ENCODE measurements at regions not wholly inside any gene's neighbourhood (a gene's known extent, or its start where the extent isn't known, plus 50 kb on each side); places are given as distances from the start of the nearest gene placed in this dataset.

- no peaks in the 10 kb centered on the region for H3K9me3 Mint-ChIP-seq
- H3K36me3 Mint-ChIP-seq (ENCODE audit: insufficient read depth), result no peaks in the 10 kb centered on the region
- DNase-seq (no peak), ATAC-seq (no peak)
- H3K4me3 Mint-ChIP-seq, result no peak overlapping the region
- H3K4me1 Mint-ChIP-seq (ENCODE audit: low read depth), result no peaks in the 10 kb centered on the region
- H3K27me3 Mint-ChIP-seq (ENCODE audit: low read depth), result no peaks in the 10 kb centered on the region
Measured at GRCh38 chrX:130974323-130974722, 71.3 kb upstream of the ENOX2 start.

GRCh38 chrX:130975947-130976346 is 72.9 kb upstream of the ENOX2 start:
- ATAC-seq (peak; percentile 37 to 69), DNase-seq (no peak)
- H3K4me1 Mint-ChIP-seq (ENCODE audit: low read depth), result no peaks in the 10 kb centered on the region
- H3K4me3 Mint-ChIP-seq, result no peak overlapping the region
- no peaks in the 10 kb centered on the region for H3K9me3 Mint-ChIP-seq
- H3K36me3 Mint-ChIP-seq (ENCODE audit: insufficient read depth), result no peaks in the 10 kb centered on the region
- no peaks in the 10 kb centered on the region for H3K27me3 Mint-ChIP-seq (ENCODE audit: low read depth)

- ATAC-seq (no peak), DNase-seq (no peak)
- Mint-ChIP-seq H3K4me3 (no peak overlapping the region), H3K27me3 (ENCODE audit: low read depth) (no peaks in the 10 kb centered on the region), H3K9me3 (no peaks in the 10 kb centered on the region), H3K4me1 (ENCODE audit: low read depth) (no peaks in the 10 kb centered on the region), H3K36me3 (ENCODE audit: insufficient read depth) (no peaks in the 10 kb centered on the region)
Measured at GRCh38 chrX:130981836-130982235, 76.3 kb upstream of the ARHGAP36 start.

- no peaks in the 10 kb centered on the region for H3K4me1 Mint-ChIP-seq (ENCODE audit: low read depth)
- ATAC-seq (no peak), DNase-seq (no peak)
- no peaks in the 10 kb centered on the region for H3K9me3 Mint-ChIP-seq
- no peaks in the 10 kb centered on the region for H3K27me3 Mint-ChIP-seq (ENCODE audit: low read depth)
- H3K36me3 Mint-ChIP-seq (ENCODE audit: insufficient read depth), result no peaks in the 10 kb centered on the region
- no peak overlapping the region for H3K4me3 Mint-ChIP-seq
Measured at GRCh38 chrX:130984782-130985181, 73.4 kb upstream of the ARHGAP36 start.

- Mint-ChIP-seq H3K36me3 (ENCODE audit: insufficient read depth) (no peaks in the 10 kb centered on the region), H3K4me3 (no peak overlapping the region), H3K27me3 (ENCODE audit: low read depth) (no peaks in the 10 kb centered on the region), H3K4me1 (ENCODE audit: low read depth) (no peaks in the 10 kb centered on the region), H3K9me3 (no peaks in the 10 kb centered on the region)
- DNase-seq, result no peak
- ATAC-seq, result no peak
Measured at GRCh38 chrX:130987241-130987640, 70.9 kb upstream of the ARHGAP36 start.

GRCh38 chrX:130990723-130991122 is 67.4 kb upstream of the ARHGAP36 start:
- ATAC-seq (no peak), DNase-seq (no peak)
- Mint-ChIP-seq H3K4me1 (ENCODE audit: low read depth) (no peaks in the 10 kb centered on the region), H3K4me3 (no peak overlapping the region), H3K36me3 (ENCODE audit: insufficient read depth) (no peaks in the 10 kb centered on the region), H3K9me3 (no peaks in the 10 kb centered on the region), H3K27me3 (ENCODE audit: low read depth) (no peaks in the 10 kb centered on the region)

- Mint-ChIP-seq H3K4me3 (no peak overlapping the region), H3K4me1 (ENCODE audit: low read depth) (no peaks in the 10 kb centered on the region), H3K27me3 (ENCODE audit: low read depth) (no peaks in the 10 kb centered on the region), H3K36me3 (ENCODE audit: insufficient read depth) (no peaks in the 10 kb centered on the region), H3K9me3 (no peaks in the 10 kb centered on the region)
- no peak for DNase-seq
- ATAC-seq, result no peak
Measured at GRCh38 chrX:130994671-130995070, 63.5 kb upstream of the ARHGAP36 start.

- H3K36me3 Mint-ChIP-seq (ENCODE audit: insufficient read depth), result no peaks in the 10 kb centered on the region
- ATAC-seq (no peak), DNase-seq (no peak)
- H3K9me3 Mint-ChIP-seq, result no peaks in the 10 kb centered on the region
- no peaks in the 10 kb centered on the region for H3K27me3 Mint-ChIP-seq (ENCODE audit: low read depth)
- H3K4me3 Mint-ChIP-seq, result no peak overlapping the region
- no peaks in the 10 kb centered on the region for H3K4me1 Mint-ChIP-seq (ENCODE audit: low read depth)
Measured at GRCh38 chrX:130995439-130995838, 62.7 kb upstream of the ARHGAP36 start.

- Mint-ChIP-seq H3K9me3 (no peaks in the 10 kb centered on the region), H3K27me3 (ENCODE audit: low read depth) (no peaks in the 10 kb centered on the region), H3K4me3 (no peak overlapping the region), H3K36me3 (ENCODE audit: insufficient read depth) (no peaks in the 10 kb centered on the region), H3K4me1 (ENCODE audit: low read depth) (no peaks in the 10 kb centered on the region)
- DNase-seq, result no peak
- no peak for ATAC-seq
Measured at GRCh38 chrX:130997314-130997713, 60.8 kb upstream of the ARHGAP36 start.

GRCh38 chrX:130999360-130999759 is 58.8 kb upstream of the ARHGAP36 start:
- H3K4me3 Mint-ChIP-seq, result no peak overlapping the region
- H3K27me3 Mint-ChIP-seq (ENCODE audit: low read depth), result peaks cover 2% of the 10 kb centered on the region
- ATAC-seq, result no peak
- no peak for DNase-seq
- H3K36me3 Mint-ChIP-seq (ENCODE audit: insufficient read depth), result no peaks in the 10 kb centered on the region
- H3K9me3 Mint-ChIP-seq, result no peaks in the 10 kb centered on the region
- no peaks in the 10 kb centered on the region for H3K4me1 Mint-ChIP-seq (ENCODE audit: low read depth)

All from activated T-cell treated with anti-CD3 and anti-CD28 coated beads, Interleukin-2, amount 50 U/mL, for 4 hours (primary cell).